Bronchial epithelial cell (primary cell): ENCODE measurements at regions not wholly inside any gene's neighbourhood (a gene's known extent, or its start where the extent isn't known, plus 50 kb on each side); places are given as distances from the start of the nearest gene placed in this dataset.
A peak's percentile ranks its signal among the peaks of the same experiment; 100 is the strongest.

Experiments used
- DNase-seq: peaks from one replicate; pipeline ENCODE4 v3.0.0-alpha.2; 2010; ENCODE audit warnings: low read depth
- FAIRE-seq: peaks from 2 replicates; lab custom pipeline; 2011; peaks lifted over from hg19 to GRCh38; lab: Jason Lieb, UNC
- H3K27me3 ChIP-seq: 2 replicates; pipeline ENCODE4 v1.5.1; 2011; ENCODE audit warnings: low read length; ENCODE audit not compliant: control insufficient read depth, insufficient read depth
- H3K36me3 ChIP-seq: 2 replicates; pipeline ENCODE4 v1.5.1; 2011; ENCODE audit warnings: low read length; ENCODE audit not compliant: control insufficient read depth, insufficient read depth
- H3K4me3 ChIP-seq: 2 replicates; pipeline ENCODE4 v1.5.1; 2011; ENCODE audit warnings: mild to moderate bottlenecking, low read depth, low read length, control low read depth
- CTCF ChIP-seq: IDR thresholded peaks from 2 replicates; pipeline ENCODE4 v1.5.1; 2011; ENCODE audit warnings: mild to moderate bottlenecking, moderate library complexity, low read length, control low read depth, inconsistent platforms; ENCODE audit not compliant: insufficient read depth, severe bottlenecking

- FAIRE-seq (no peak), DNase-seq (peak; percentile 15)
- peak; percentile 73 for TF ChIP-seq CTCF
- Histone ChIP-seq H3K27me3 (no peaks in the 10 kb centered on the region), H3K36me3 (no peaks in the 10 kb centered on the region), H3K4me3 (no peak overlapping the region)
Observed at GRCh38 chr2:22355816-22356433, 1029.1 kb upstream of the KLHL29 start.

GRCh38 chr2:22359071-22359672 lies 1025.8 kb upstream of the KLHL29 start:
- no peak for DNase-seq
- TF ChIP-seq CTCF = no peak
- Histone ChIP-seq H3K27me3 (no peaks in the 10 kb centered on the region), H3K36me3 (no peaks in the 10 kb centered on the region), H3K4me3 (no peak overlapping the region)
- FAIRE-seq = no peak

GRCh38 chr2:22360735-22361374 lies 1024.1 kb upstream of the KLHL29 start:
- DNase-seq (peak; percentile 61), FAIRE-seq (no peak)
- no peak overlapping the region for H3K4me3 ChIP-seq
- no peaks in the 10 kb centered on the region for H3K36me3 ChIP-seq
- no peak for TF ChIP-seq CTCF
- H3K27me3 ChIP-seq = no peaks in the 10 kb centered on the region

- H3K27me3 ChIP-seq = no peaks in the 10 kb centered on the region
- no peaks in the 10 kb centered on the region for H3K36me3 ChIP-seq
- no peak overlapping the region for H3K4me3 ChIP-seq
- TF ChIP-seq CTCF = no peak
- no peak for DNase-seq
- FAIRE-seq = no peak
Observed at GRCh38 chr2:22361571-22361970, 1023.4 kb upstream of the KLHL29 start.

- DNase-seq (no peak), FAIRE-seq (no peak)
- Histone ChIP-seq H3K4me3 (no peak overlapping the region), H3K36me3 (no peaks in the 10 kb centered on the region), H3K27me3 (no peaks in the 10 kb centered on the region)
- no peak for TF ChIP-seq CTCF
Observed at GRCh38 chr2:22375096-22375495, 1009.9 kb upstream of the KLHL29 start.

GRCh38 chr2:22377268-22377667 lies 1007.7 kb upstream of the KLHL29 start:
- no peak for FAIRE-seq
- H3K27me3 ChIP-seq = no peaks in the 10 kb centered on the region
- no peak for DNase-seq
- H3K36me3 ChIP-seq = no peaks in the 10 kb centered on the region
- H3K4me3 ChIP-seq = no peak overlapping the region
- no peak for TF ChIP-seq CTCF
